Sigmoid colon (tissue), 4 donors: ENCODE measurements at regions not wholly inside any gene's neighbourhood (a gene's known extent, or its start where the extent isn't known, plus 50 kb on each side); places are given as distances from the start of the nearest gene placed in this dataset.

Experiments used
- EP300 ChIP-seq, 4 donors: sonication (generic); formaldehyde crosslinking; IDR thresholded peaks; one replicate each; pipeline ENCODE4 v1.6.1; 2017; ENCODE audit warnings: antibody characterized with exemption in 4 of 4
- POLR2A ChIP-seq, 2 donors: fragments of 450-650 bp; IDR thresholded peaks; one replicate each; pipeline ENCODE4 v1.6.1; 2016; ENCODE audit warnings: antibody characterized with exemption in 2 of 2, mild to moderate bottlenecking in 2 of 2, moderate library complexity in 2 of 2
- POLR2AphosphoS5 ChIP-seq, 4 donors: sonication (generic); formaldehyde crosslinking; IDR thresholded peaks; one replicate each; pipeline ENCODE4 v1.6.1; 2017; ENCODE audit warnings: antibody characterized with exemption in 4 of 4
- TF ChIP-seq, protein P1 (sequence below), 4 experiments: fragments of 450-650 bp in 3 of 4; fragments of 200-600 bp in 1 of 4; IDR thresholded peaks; one replicate each; pipeline ENCODE4 v1.5.1; 2016 to 2019; ENCODE audit warnings: antibody characterized with exemption in 4 of 4, mild to moderate bottlenecking in 3 of 4, moderate library complexity in 2 of 4

DNA sequence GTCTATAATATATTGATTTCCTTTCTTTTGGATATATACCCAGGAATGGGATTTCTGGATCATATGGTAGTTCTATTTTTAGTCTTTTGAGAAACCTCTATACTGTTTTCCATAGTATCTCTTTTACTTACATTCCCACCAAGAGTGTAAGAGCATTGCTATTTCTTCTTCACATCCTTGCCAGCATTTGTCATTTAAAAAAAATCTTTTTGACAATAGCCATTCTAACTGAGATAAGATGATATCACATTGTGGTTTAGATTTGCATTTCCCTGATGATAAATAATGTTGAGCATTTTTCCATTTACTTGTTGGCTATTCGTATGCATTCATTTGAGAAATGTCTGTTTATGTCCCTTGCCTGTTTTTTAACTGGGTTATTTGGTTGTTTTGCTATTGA lies 467.4 kb downstream of the COL11A1 start:
- TF ChIP-seq, protein P1, sequence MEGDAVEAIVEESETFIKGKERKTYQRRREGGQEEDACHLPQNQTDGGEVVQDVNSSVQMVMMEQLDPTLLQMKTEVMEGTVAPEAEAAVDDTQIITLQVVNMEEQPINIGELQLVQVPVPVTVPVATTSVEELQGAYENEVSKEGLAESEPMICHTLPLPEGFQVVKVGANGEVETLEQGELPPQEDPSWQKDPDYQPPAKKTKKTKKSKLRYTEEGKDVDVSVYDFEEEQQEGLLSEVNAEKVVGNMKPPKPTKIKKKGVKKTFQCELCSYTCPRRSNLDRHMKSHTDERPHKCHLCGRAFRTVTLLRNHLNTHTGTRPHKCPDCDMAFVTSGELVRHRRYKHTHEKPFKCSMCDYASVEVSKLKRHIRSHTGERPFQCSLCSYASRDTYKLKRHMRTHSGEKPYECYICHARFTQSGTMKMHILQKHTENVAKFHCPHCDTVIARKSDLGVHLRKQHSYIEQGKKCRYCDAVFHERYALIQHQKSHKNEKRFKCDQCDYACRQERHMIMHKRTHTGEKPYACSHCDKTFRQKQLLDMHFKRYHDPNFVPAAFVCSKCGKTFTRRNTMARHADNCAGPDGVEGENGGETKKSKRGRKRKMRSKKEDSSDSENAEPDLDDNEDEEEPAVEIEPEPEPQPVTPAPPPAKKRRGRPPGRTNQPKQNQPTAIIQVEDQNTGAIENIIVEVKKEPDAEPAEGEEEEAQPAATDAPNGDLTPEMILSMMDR (IDR thresholded peaks at IDR 0.05): no peak
- TF ChIP-seq POLR2A (IDR thresholded peaks at IDR 0.05) (no peak), POLR2AphosphoS5 (IDR thresholded peaks at IDR 0.05) (no peak), EP300 (IDR thresholded peaks at IDR 0.05) (no peak)
